Suppressor macrophage treated with lipopolysaccharide for 1 hour (primary cell): ENCODE measurements at regions not wholly inside any gene's neighbourhood (a gene's known extent, or its start where the extent isn't known, plus 50 kb on each side); places are given as distances from the start of the nearest gene placed in this dataset.
"Not testable (repeated sequence)": the region's sequence is repeated elsewhere in the genome, so short reads cannot be mapped to it uniquely, and the experiment has no call there.

Experiments
- DNase-seq, 3 donors: peaks; one replicate each; pipeline ENCODE4 v3.0.0-alpha.2; 2020 to 2022

DNA sequence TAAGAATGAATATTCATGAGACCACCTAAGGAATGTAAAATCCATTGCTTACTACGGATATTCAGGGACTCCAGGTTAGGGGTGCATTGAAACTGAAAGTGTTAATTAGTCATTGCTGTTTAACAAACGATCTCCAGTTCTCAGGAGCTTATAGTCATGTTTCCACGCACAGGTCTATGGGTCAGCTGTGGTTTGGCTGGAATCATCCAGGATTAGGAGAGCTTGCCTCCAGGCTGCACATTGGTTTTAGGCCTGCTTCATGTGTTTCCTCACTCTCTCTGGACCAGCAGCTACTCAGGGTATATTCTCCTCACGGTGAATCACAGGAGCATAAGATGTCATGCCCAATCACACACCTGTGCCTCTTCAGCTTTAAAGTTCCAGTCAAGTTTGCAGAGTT, 98.9 kb downstream of the ATXN3L start:
- no peak for DNase-seq

DNA sequence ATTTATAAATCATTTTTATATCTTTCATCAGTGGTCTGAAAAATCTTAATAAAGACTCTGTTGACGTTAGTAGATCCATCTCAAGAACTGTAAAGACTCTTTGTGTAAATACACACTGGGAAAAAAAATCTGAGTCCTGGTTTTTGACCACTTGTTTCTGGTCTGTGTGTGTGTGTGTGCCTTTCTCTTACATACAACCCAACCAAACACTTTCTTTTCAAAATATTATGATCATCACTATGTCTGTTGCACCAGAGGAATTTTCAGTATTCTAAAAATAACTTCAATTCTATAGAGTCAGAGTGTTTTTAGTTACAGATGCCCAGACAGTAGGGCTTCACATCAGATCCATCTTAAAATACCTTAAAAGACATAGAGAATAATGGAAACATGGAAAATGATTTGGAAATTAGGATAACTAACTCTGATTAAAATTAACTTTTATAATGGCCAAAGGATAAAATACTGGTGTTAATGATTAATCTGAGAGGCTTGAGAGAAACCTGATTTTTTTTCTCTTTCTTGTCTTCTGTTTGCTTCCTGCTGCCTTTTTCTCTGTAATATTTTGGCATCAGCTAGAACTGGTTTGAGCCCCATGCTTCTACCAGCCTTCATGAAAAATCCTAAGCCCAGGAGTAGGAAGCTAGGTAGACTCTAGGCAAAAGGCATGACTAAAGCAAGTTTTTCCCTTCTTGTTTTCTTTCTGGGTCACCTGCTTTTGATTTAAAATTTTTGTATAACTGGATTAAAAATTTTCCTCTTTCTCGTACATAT, 99.7 kb downstream of the ATXN3L start:
- no peak for DNase-seq

DNA sequence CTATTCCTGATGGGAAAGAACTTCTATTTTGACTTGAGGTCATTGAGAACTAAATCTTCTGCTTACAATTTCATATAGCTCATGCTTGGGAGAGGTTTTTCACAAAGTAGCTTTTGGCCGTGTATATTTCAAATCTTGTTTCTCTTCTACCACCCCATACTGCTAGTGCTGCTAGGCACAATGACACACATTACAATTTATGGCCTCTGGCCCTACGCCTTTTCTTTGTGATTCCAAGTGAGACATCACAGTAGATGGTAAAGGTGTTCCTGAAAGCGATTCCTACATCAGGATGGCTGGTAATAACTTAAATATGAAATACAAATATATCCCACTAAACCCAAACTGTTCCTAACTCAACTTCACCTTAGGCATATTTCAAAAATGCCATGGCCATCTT, 101.1 kb downstream of the ATXN3L start:
- no peak for DNase-seq

DNA sequence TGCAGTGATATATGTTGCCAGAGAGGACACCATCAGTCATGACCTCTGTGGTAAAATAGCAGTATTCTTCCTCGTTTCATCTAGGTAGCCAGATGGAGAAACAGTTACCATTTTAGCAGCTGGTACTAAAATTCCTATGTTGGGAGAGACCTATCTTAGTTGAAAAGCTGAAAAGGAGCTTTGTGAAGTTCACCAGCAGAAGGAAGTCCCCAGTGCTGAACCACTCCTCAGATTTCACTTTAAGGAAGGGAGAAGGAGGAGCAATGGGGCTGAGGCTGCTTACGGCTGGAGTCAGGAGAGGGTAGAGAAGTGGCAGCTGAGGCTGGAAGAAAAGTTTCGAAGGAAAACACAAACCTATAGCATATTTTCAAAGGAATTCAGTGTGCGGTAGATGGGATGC, 103.7 kb downstream of the ATXN3L start:
- DNase-seq = no peak

DNA sequence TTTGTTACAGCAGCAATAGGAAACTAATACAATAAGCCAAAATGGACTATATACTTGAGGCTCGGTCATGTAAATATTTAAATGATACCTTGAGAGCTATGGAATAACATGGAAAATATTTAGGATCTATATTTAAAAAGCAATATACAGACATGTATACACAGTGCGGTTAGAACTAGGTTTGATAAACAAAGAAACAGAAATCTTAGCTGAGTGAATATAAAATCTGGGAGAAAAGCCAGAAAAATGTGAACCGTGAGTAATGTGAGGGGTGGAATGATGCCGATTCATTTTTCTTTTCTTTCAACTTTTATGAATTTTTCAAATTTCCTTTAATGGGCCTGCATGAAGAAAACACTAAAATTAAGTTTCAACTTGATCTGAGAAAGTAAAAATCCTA, 104.1 kb downstream of the ATXN3L start:
- DNase-seq = no peak

DNA sequence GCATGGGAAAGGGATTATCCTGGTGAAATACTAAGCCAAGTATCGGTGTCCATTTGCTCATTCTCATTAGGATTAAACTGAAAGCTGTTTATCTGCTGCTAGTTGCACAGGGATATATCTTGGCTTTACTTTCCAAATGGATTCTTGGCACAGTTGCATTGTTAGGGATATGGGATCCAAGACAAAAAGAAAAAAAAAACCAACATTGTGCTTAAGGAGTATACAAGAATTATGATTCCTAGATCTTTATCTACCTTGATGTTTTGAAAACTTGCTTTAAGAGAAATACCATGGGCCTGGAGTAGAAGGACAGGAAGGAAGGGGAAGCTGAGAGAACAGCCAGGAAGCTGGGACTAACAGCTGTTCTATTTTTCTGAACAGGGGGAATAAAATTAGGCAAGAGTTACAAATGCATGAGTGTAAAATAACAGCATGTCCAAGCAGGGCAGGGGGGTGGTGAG, 107.6 kb downstream of the ATXN3L start:
- peak in 1 of 3 donors; percentile 6 for DNase-seq

DNA sequence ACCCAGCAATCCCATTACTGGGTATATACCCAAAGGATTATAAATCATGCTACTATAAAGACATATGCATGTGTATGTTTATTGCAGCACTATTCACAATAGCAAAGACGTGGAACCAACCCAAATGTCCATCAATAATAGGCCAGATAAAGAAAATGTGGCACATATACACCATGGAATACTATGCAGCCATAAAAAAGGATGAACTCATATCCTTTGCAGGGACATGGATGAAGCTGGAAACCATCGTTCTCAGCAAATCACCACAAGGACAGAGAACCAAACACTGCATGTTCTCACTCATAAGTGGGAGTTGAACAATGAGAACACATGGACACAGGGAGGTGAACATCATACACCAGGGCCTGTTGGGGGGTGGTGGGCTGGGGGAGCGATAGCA, 109.7 kb downstream of the ATXN3L start:
- DNase-seq = not testable (repeated sequence)

DNA sequence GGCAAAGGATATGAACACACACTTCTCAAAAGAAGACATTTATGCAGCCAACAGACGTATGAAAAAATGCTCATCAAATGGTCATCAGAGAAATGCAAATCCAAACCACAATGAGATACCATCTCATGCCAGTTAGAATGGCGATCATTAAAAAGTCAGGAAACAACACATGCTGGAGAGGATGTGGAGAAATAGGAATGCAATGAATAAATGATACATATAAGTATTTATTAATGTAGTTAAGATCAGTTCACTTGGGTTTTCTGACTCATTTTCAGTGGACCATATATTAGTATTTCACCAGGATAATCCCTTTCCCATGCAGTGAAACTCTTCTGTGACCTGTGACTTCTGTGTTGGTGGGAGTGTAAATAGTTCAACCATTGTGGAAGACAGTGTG, 110.1 kb downstream of the ATXN3L start:
- not testable (repeated sequence) for DNase-seq

DNA sequence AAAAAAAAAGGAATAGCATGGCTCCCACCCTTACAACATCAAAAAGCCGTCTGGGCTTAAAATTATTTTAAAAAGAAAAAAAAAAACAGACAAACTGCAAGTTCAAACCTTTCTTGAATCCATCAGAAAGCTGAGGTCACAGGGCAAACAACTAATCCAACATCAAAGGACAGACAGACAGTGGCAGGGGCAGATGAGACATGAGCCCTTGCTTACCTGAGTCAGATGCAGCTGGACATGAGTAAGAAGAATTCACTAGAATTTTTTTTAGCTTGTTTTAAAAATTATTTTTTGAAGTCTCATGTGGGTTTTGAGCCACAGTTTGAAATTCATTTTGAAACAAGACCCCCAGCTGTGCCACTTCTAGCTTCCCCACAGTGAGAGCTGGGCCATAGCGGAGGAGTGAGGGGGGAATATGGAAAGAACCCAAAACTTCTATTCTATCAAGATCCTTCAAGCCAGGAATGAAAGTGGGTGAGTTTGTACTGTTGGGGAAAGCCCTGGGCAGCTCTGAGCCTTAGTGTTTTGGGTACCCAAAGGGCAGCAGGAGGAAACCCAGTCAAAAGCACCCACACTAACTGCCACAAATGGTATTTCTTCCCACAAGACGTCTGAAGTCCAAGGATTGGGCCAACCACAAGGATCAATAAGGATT, 111.4 kb downstream of the ATXN3L start:
- DNase-seq = no peak

DNA sequence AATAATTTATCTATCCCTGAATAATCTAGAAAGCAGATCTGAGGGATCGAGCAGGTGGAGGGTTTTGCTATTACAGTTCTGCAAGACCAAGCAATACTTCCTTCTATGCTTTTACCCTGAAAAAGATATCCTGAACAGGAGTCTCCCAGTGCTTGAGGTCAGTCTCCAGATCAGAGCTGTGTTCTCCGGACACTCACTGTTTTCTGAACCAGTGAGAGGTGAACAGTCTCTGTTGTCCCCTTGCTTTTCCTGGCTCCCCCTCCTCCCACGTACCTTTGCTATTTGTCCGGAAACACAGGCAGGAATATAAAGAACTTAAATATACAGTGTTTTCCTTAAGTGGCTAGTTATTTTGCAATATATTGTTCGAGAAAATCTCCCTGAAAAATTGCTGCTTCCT, 116.6 kb downstream of the ATXN3L start:
- DNase-seq = no peak

DNA sequence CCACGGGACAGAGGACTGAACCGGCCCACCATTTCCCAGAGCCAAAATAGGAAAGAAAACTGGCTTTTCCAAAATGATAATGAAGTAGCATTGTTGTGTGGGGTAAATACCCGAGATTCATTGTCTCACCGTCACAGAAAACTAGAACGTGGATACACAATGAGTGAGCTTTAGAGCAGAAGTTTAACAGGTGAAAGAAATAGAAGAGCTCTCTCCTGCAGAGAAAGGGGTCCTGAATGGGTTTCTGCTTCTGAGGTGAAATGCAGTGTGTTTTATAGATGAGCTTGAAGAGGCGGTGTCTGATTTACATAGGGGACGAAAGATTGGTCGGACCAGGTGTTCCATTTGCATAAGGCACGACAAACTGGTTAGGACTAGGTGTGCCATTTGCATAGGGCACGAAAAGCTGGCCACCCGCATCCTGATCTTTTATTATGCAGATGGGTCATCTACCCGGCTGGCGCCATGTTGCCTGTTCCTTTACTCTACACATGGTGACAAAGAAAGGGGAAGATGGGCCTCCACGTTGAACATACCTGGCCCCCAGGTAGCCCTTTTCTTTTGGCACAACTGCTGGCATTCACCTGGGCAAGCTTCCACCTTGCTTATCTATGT, 118.1 kb downstream of the ATXN3L start:
- no peak for DNase-seq

DNA sequence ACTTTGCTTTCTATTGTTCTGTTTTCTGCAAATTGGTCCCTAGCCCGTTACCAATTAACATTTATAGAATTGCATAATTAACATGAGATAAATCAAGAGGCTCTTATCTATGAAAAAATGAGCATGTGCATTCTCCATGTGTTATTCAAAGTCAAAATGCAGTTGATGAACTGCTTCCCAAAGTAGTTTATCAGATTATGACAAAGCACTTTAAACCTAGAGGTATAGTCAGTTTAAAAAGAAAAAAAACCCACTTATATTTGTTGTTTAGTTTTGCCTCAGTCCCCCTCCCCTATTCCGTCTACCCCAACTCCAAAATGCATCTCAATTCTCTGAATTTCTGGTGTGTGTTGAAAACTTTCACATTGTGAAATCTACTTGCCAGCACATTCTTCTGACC, 119.5 kb downstream of the ATXN3L start:
- DNase-seq = no peak

DNA sequence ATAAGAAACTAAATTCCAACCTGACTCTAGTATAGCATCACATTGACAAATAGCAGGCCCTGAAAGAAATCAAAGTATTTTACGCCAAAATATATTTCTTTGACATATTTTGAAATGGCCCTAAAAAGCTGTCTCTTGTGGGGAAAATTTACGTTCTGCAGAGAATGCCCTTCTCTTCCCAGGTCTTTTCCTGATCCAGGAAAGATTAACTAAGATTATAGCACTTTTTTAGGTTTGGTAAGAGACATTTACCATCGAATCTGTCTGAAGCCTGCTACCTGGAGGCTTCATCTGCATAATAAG, 121.1 kb downstream of the ATXN3L start:
- no peak for DNase-seq

DNA sequence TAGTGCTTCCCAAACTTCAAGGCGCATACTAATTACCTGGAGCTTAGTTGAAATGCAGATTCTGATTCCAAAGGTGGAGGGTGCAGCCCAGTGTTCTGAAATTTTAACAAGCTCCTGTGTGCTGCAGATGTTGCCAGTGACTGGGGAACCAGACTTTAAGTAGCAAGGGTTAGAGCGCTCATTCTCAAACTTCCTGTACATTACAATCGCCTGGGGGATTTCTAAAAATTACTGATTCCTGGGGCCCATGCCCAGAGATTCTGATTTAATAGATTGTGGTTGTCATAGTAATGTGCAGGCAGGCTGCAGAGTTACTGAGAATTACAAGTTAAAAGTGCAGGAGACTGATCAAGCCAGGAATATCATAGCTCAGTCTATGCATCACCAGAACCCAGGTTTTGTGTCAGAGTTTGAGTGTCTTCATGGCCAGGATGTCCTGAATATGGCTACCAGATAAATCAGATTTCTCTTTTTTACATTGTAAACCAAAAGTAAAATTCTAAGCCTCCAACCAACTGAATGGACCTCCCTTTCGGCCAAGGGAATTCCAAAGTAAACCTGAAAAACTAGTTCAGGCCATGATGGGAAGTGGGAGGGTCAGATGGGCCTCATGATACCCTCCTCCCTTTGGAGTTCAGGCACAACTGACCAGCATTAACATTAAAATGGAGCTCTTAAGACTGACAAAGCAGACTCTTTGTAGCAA, 121.6 kb downstream of the ATXN3L start:
- no peak for DNase-seq

DNA sequence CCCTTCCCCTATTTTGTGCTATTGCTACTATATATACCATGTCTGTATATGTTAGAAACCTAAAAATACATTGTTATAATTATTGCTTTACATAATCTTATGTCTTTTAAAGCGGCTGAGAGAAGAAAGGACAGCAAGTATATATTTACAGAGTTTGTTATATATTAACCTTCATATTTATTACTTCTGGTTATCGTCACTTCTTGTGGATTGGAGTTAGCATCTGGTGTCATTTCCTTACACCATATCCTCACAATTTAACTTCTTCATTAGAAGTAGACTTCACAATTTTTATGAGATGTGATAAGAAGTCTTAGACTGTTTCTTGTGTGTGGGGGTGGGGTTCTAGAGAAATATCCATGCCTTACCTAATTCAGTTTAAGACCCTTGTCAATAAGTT, 123.1 kb downstream of the ATXN3L start:
- DNase-seq = no peak

DNA sequence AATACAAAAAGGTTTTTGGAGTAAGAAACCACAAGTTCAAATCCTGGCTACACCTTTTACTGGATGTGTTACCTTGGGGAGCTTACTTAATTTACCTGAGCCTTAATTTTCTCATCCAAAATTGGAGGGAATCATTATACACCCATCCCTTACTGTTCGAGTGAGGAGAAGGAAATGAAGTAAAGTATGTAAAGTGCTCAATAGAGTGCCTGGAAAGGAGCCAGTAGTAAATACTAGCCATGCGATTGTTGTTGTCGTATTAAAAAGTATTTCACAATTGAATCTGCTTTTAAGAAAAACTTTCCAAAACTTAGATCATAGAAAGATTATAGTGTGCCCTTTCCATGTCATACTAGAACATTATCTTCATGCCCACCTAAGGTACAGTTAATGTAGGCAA, 124.5 kb downstream of the ATXN3L start:
- DNase-seq = no peak

DNA sequence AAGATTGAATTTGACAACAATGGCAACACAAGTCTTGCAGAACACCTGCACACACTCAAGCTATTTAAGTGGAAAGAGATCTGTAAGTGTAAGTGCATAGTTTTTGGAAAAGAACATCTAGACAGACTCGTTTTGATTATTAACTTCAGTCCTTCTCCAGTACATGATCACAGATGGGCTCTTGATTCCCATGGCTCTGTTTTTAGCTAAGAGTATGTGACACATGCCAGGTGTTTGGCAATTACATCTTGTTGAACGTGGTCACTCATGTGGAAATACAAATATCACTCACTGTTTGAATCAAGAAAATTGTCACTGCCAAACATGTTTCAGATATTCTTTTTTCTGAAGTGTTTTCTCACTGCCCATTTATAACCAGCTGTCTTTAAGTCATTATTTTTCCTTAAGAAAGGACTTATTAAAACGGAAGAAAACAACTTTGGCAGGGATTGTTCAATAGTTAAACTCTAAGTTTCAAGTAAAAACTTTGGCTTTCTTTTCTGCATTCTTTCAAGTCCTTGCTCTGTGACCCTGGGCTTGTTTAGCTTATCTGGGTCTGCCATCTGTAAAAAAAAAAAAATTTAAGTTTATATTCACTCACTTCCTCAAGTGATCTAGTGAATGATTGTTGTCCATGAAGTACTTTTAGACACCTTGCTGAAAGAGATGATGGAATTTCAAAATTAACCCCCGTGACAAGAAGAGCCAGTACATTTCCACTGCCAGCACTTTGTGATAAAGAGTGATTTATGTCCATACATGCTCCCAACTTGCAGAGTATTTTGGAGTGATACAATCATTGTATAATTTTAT, 125.4 kb downstream of the ATXN3L start:
- no peak for DNase-seq

DNA sequence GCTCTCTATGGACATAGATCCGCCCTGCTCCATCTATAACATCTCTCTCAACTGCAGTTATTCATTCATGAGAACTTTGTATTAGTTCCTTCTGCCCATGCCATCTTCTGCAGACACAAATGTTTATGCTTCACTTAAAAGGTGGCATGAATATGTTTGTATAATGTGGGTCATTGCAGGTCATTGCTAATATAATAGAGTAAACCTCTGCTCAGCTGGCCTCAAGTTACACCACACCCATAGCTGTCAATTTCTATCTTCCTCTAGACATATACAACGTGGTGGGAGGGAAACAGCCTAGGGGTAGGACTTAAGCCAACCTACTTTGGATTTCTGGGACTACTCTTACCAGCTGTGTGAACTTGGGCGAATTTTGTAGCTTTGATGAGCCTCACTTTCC, 129.8 kb downstream of the ATXN3L start:
- DNase-seq = no peak

DNA sequence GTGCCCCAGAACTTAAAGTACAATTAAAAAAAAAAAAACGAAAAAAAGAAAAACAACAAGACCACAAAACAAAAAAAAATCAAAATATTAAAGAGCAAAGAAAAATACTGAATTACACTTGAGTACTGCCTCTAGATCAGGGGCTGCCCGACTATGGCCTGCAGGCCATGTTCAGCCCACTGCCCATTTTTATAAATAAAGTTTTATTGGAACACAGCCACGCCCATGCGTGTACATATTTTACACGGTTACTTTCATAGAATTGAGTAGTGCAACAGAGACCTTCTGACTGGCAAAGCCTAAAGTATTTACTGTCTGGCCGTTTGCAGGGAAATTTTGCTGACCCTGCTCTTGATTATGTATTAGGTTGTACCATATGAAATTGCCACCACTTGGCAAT, 130.5 kb downstream of the ATXN3L start:
- DNase-seq = no peak

DNA sequence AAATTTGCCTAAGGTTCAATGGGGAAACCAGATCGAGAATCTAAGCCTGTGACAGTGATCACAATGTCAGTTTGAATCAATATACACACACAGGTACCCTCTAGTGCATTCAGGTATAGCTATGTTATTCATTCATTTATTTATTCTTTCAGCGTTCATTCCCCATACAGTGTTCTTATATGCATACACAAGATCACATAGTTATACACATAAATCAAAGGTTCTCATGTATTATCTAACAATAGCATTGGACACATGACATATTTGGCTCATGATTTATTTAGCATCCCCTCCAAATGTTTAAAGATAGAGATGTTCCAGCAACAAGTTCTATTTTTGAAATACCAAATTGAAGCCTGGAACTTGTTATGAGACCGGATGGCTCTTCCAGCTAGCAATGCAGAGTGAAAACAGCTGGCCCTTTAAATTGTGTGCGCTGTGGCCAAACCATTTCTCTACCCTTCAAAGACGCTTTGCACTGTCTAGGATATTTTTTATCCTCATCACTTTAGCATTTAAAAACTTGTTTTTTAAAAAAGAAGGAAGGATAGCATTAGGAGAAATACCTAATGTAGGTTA, 131.0 kb downstream of the ATXN3L start:
- DNase-seq = no peak

DNA sequence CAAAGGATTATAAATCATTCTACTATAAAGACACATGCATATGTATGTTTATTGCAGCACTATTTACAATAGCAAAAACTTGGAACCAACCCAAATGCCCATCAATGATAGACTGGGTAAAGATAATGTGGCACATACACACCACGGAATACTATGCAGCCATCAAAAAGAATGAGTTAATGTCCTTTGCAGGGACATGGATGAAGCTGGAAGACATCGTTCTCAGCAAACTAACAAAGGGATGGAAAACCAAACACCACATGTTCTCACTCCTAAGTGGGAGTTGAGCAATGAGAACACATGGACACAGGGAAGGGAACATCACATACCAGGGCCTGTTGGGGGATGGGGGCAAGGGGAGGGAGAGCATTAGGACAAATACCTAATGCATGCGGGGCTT, 133.2 kb downstream of the ATXN3L start:
- not testable (repeated sequence) for DNase-seq

DNA sequence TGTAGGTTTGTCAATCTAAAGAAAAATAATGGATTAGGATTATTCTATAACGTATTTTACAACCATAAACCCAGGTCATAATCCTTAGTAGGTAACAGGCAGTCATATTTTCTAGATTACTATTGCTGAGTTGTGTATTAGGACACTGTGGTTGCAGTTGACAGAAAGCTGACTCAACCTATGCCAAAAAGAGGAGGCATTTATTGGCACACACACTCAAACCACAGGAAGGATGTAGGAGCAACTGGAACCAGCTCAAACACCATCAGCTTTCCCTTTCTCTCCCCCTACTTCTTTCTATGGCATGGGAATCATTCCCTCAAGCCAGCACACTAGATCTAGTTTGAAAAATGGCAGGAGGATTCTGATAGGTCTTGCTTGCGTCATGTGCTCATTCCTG, 136.4 kb upstream of the FAM9C start:
- peak; percentile 30 to 58 (median 49) for DNase-seq

DNA sequence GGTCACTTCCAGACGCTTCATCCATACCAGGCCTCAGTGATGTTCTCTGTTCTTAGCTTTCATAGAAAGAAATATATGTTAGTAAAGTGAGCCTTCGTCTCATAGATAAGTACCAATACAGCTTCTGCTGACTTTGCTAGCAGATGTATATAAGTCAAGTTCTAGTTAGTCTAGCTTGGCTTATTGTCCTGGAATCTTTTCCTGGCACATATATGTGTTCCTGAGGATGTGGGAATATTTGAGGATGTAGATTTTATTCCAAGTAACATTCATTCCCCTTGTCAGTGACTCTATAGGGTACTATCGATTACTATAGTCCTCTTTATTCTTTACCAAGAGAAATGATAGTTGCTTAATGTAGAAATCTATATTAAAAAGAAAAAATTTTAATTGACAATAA, 135.2 kb upstream of the FAM9C start:
- DNase-seq = no peak
